ENCODE measurements at regions not wholly inside any gene's neighbourhood (a gene's known extent, or its start where the extent isn't known, plus 50 kb on each side); places are given as distances from the start of the nearest gene placed in this dataset.

GRCh38 chr5:165325221-165325620, 1819.8 kb downstream of the MAT2B start (continued):
- TF ChIP-seq REST (IDR thresholded peaks at IDR 0.05) (no peak), JUND (IDR thresholded peaks at IDR 0.05) (no peak), GABPA (IDR thresholded peaks at IDR 0.05 in 1 of 2, conservative IDR thresholded peaks at IDR 0.05 in 1 of 2) (no peak)

DNA sequence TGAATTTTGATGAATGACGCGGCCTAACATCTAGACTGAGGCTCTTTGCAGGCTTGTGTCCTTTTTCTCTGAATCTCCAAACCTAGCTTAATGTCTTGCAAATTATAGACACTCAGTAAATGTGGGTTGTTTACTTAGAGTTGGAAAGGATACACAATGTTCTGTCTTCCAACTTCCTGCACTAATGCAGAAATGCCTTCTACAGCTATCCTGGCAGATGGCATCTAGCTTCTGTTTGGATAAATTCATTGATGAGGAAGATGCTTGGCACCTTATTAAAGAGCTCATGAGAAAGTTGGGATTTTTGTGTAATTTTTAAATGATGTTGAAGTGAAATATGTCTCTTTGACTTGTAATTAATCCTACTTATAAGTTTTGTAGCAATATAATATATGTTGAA, 1822.2 kb downstream of the MAT2B start:
- 83% methylated on average over 2 of the region's 2 CpGs for WGBS
- no peak overlapping the region for H3K27ac ChIP-seq (ENCODE audit: low read depth in 1 of 2, low read length in 2 of 2)

More for the DNA sequence above, 1822.2 kb downstream of the MAT2B start:
- no peak for TF ChIP-seq GABPA (IDR thresholded peaks at IDR 0.05 in 1 of 2, conservative IDR thresholded peaks at IDR 0.05 in 1 of 2)
- TF ChIP-seq MAX (IDR thresholded peaks at IDR 0.05): no peak
- no peak for TF ChIP-seq ZBTB33 (IDR thresholded peaks at IDR 0.05)
- TF ChIP-seq TAF1 (conservative IDR thresholded peaks at IDR 0.05): no peak
- TF ChIP-seq HNF4G (IDR thresholded peaks at IDR 0.05): no peak
- TF ChIP-seq YY1 (IDR thresholded peaks at IDR 0.05): no peak
- no peak for TF ChIP-seq REST (IDR thresholded peaks at IDR 0.05)
- TF ChIP-seq EGR1 (IDR thresholded peaks at IDR 0.05; ENCODE audit: low read depth in 2 of 2): no peak
- TF ChIP-seq, protein P1, sequence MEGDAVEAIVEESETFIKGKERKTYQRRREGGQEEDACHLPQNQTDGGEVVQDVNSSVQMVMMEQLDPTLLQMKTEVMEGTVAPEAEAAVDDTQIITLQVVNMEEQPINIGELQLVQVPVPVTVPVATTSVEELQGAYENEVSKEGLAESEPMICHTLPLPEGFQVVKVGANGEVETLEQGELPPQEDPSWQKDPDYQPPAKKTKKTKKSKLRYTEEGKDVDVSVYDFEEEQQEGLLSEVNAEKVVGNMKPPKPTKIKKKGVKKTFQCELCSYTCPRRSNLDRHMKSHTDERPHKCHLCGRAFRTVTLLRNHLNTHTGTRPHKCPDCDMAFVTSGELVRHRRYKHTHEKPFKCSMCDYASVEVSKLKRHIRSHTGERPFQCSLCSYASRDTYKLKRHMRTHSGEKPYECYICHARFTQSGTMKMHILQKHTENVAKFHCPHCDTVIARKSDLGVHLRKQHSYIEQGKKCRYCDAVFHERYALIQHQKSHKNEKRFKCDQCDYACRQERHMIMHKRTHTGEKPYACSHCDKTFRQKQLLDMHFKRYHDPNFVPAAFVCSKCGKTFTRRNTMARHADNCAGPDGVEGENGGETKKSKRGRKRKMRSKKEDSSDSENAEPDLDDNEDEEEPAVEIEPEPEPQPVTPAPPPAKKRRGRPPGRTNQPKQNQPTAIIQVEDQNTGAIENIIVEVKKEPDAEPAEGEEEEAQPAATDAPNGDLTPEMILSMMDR (IDR thresholded peaks at IDR 0.05; ENCODE audit: low read depth, low read length, missing input control): no peak
- no peak for TF ChIP-seq RAD21 (IDR thresholded peaks at IDR 0.05)
- TF ChIP-seq SP1 (IDR thresholded peaks at IDR 0.05): no peak
- TF ChIP-seq HNF4A (conservative IDR thresholded peaks at IDR 0.05): no peak
- no peak for TF ChIP-seq FOXA1 (IDR thresholded peaks at IDR 0.05)
- Histone ChIP-seq H3K36me3 (ENCODE audit: control insufficient read depth in 4 of 4, insufficient read depth in 3 of 4, low read depth in 1 of 4, low read length in 3 of 4) (no peaks in the 10 kb centered on the region), H3K9ac (ENCODE audit: low read depth in 1 of 2, low read length in 2 of 2) (no peak overlapping the region), H3K4me1 (ENCODE audit: control insufficient read depth in 4 of 4, insufficient read depth in 4 of 4, low read length in 3 of 4) (no peaks in the 10 kb centered on the region), H3K9me3 (ENCODE audit: control insufficient read depth in 4 of 4, low read length in 3 of 4) (no peaks in the 10 kb centered on the region), H3K27me3 (ENCODE audit: control insufficient read depth in 4 of 4, insufficient read depth in 4 of 4, low read length in 3 of 4) (no peaks in the 10 kb centered on the region), H3K4me3 (ENCODE audit: low read depth in 1 of 3, low read length in 3 of 3) (no peak overlapping the region)
- DNase-seq (ENCODE audit: low spot score): no peak

Data from liver (tissue), 8 donors.